ENCODE measurements at regions not wholly inside any gene's neighbourhood (a gene's known extent, or its start where the extent isn't known, plus 50 kb on each side); places are given as distances from the start of the nearest gene placed in this dataset.

GRCh38 chr16:85449191-85449884 lies 163.8 kb upstream of the GSE1 start (continued):
- TF ChIP-seq ZNF143 (CRISPR knock-in tag; IDR thresholded peaks at IDR 0.05) (0 out of 2 replicates have a peak, but pooled peaks have one; percentile 6), ZNF672 (CRISPR knock-in tag; IDR thresholded peaks at IDR 0.05) (no peak), GTF3A (CRISPR knock-in tag; conservative IDR thresholded peaks at IDR 0.05) (no peak), ZSCAN5A (CRISPR knock-in tag; IDR thresholded peaks at IDR 0.05; ENCODE audit: borderline replicate concordance) (no peak), POLR2AphosphoS2 (IDR thresholded peaks at IDR 0.05; ENCODE audit: low read depth, low read length) (no peak), ZFX (CRISPR knock-in tag; IDR thresholded peaks at IDR 0.05; ENCODE audit: low read depth) (peak; percentile 81; the same call in 1 of the 2 replicates), ZNF773 (CRISPR knock-in tag; IDR thresholded peaks at IDR 0.05; ENCODE audit: borderline replicate concordance) (no peak), TFAP4 (IDR thresholded peaks at IDR 0.05; ENCODE audit: borderline replicate concordance, low read depth) (no peak), ZNF160 (CRISPR knock-in tag; IDR thresholded peaks at IDR 0.05) (no peak), ZNF770 (CRISPR knock-in tag; IDR thresholded peaks at IDR 0.05) (0 out of 2 replicates have a peak, but pooled peaks have one; percentile 12)
- TF ChIP-seq, protein P1, sequence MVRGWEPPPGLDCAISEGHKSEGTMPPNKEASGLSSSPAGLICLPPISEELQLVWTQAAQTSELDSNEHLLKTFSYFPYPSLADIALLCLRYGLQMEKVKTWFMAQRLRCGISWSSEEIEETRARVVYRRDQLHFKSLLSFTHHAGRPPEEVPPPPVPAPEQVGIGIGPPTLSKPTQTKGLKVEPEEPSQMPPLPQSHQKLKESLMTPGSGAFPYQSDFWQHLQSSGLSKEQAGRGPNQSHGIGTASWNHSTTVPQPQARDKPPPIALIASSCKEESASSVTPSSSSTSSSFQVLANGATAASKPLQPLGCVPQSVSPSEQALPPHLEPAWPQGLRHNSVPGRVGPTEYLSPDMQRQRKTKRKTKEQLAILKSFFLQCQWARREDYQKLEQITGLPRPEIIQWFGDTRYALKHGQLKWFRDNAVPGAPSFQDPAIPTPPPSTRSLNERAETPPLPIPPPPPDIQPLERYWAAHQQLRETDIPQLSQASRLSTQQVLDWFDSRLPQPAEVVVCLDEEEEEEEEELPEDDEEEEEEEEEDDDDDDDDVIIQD (CRISPR knock-in tag; IDR thresholded peaks at IDR 0.05; ENCODE audit: low read depth): no peak
- TF ChIP-seq, protein P2, sequence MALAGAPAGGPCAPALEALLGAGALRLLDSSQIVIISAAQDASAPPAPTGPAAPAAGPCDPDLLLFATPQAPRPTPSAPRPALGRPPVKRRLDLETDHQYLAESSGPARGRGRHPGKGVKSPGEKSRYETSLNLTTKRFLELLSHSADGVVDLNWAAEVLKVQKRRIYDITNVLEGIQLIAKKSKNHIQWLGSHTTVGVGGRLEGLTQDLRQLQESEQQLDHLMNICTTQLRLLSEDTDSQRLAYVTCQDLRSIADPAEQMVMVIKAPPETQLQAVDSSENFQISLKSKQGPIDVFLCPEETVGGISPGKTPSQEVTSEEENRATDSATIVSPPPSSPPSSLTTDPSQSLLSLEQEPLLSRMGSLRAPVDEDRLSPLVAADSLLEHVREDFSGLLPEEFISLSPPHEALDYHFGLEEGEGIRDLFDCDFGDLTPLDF (CRISPR knock-in tag; IDR thresholded peaks at IDR 0.05): 0 out of 2 replicates have a peak, but pooled peaks have one; percentile 3
- TF ChIP-seq, protein P3, sequence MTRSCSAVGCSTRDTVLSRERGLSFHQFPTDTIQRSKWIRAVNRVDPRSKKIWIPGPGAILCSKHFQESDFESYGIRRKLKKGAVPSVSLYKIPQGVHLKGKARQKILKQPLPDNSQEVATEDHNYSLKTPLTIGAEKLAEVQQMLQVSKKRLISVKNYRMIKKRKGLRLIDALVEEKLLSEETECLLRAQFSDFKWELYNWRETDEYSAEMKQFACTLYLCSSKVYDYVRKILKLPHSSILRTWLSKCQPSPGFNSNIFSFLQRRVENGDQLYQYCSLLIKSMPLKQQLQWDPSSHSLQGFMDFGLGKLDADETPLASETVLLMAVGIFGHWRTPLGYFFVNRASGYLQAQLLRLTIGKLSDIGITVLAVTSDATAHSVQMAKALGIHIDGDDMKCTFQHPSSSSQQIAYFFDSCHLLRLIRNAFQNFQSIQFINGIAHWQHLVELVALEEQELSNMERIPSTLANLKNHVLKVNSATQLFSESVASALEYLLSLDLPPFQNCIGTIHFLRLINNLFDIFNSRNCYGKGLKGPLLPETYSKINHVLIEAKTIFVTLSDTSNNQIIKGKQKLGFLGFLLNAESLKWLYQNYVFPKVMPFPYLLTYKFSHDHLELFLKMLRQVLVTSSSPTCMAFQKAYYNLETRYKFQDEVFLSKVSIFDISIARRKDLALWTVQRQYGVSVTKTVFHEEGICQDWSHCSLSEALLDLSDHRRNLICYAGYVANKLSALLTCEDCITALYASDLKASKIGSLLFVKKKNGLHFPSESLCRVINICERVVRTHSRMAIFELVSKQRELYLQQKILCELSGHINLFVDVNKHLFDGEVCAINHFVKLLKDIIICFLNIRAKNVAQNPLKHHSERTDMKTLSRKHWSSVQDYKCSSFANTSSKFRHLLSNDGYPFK (CRISPR knock-in tag; IDR thresholded peaks at IDR 0.05; ENCODE audit: borderline replicate concordance): no peak
- TF ChIP-seq, protein P4, sequence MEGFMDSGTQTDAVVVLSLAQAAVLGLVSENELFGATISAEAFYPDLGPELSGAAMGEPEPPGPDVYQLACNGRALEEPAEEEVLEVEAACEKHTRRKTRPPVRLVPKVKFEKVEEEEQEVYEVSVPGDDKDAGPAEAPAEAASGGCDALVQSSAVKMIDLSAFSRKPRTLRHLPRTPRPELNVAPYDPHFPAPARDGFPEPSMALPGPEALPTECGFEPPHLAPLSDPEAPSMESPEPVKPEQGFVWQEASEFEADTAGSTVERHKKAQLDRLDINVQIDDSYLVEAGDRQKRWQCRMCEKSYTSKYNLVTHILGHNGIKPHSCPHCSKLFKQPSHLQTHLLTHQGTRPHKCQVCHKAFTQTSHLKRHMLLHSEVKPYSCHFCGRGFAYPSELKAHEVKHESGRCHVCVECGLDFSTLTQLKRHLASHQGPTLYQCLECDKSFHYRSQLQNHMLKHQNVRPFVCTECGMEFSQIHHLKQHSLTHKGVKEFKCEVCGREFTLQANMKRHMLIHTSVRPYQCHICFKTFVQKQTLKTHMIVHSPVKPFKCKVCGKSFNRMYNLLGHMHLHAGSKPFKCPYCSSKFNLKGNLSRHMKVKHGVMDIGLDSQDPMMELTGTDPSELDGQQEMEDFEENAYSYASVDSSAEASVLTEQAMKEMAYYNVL (CRISPR knock-in tag; IDR thresholded peaks at IDR 0.05; ENCODE audit: borderline replicate concordance): peak; percentile 13; the same call in 1 of the 2 replicates
